Cardiac fibroblast (primary cell): ENCODE measurements at regions not wholly inside any gene's neighbourhood (a gene's known extent, or its start where the extent isn't known, plus 50 kb on each side); places are given as distances from the start of the nearest gene placed in this dataset.
"Not testable (repeated sequence)": the region's sequence is repeated elsewhere in the genome, so short reads cannot be mapped to it uniquely, and the experiment has no call there.

Experiments
- DNase-seq, 2 donors: peaks; one replicate each; pipeline versions ENCODE4 v3.0.0 to v3.0.0-alpha.2; 2010; ENCODE audit warnings: low read depth in 2 of 2
- H3K4me3 ChIP-seq, 2 donors: replicated peaks in 1 of 2; 1 replicate in 1 of 2; 2 replicates in 1 of 2; pipeline ENCODE4 v1.5.1; 2011; ENCODE audit warnings: low read depth in 2 of 2, low read length in 2 of 2, mild to moderate bottlenecking in 2 of 2, moderate library complexity in 1 of 2
- CTCF ChIP-seq: IDR thresholded peaks from one replicate; pipeline ENCODE4 v1.5.1; 2011; ENCODE audit warnings: low read depth, mild to moderate bottlenecking, low read length, inconsistent platforms

- no peak overlapping the region for H3K4me3 ChIP-seq
- no peak for TF ChIP-seq CTCF
- no peak for DNase-seq
Measured at GRCh38 chr5:2075365-2075764, 192.6 kb upstream of the IRX4 start.

- no peak overlapping the region for H3K4me3 ChIP-seq
- DNase-seq: no peak
- TF ChIP-seq CTCF: no peak
Measured at GRCh38 chr5:2071562-2071961, 188.8 kb upstream of the IRX4 start.

GRCh38 chr5:2070787-2071186, 188.1 kb upstream of the IRX4 start:
- not testable (repeated sequence) for H3K4me3 ChIP-seq
- peak in 1 of 2 donors; percentile 1 for DNase-seq

- no peak overlapping the region for H3K4me3 ChIP-seq
- no peak for TF ChIP-seq CTCF
- no peak for DNase-seq
Measured at GRCh38 chr5:2068531-2068930, 185.8 kb upstream of the IRX4 start.

GRCh38 chr5:2066373-2066772, 183.6 kb upstream of the IRX4 start:
- no peak for TF ChIP-seq CTCF
- no peak overlapping the region for H3K4me3 ChIP-seq
- no peak for DNase-seq

GRCh38 chr5:2063380-2063779, 180.7 kb upstream of the IRX4 start:
- not testable (repeated sequence) for DNase-seq, H3K4me3 ChIP-seq

GRCh38 chr5:2052687-2053086, 170.0 kb upstream of the IRX4 start:
- no peak for TF ChIP-seq CTCF
- no peak overlapping the region for H3K4me3 ChIP-seq
- DNase-seq: no peak

GRCh38 chr5:2049876-2050275, 167.2 kb upstream of the IRX4 start:
- TF ChIP-seq CTCF: no peak
- no peak overlapping the region for H3K4me3 ChIP-seq
- DNase-seq: no peak
